ENCODE measurements at regions not wholly inside any gene's neighbourhood (a gene's known extent, or its start where the extent isn't known, plus 50 kb on each side); places are given as distances from the start of the nearest gene placed in this dataset.
"Not testable (repeated sequence)": the region's sequence is repeated elsewhere in the genome, so short reads cannot be mapped to it uniquely, and the experiment has no call there.

DNA sequence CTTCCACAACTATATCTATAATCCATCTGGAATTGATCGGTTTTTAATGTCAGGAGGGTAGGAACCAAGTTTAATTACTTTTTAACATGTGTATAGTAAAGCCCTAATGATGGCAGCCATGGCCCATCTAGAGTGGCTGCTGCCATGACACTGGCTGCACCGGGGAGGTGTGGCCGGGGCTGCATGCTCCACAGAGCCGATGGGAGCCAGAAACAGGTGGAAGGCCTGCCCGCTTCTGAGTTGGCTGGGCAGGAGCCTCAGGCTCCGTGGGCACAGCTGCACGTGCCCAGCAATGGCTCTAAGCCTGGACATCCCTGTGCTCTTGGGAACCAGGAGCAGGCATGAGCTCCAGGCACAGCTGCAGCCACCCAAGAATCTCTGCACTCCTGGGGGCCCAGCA lies 73.0 kb downstream of the GBP6 start:
- H3K4me3 ChIP-seq (replicated peaks; ENCODE audit: low read depth, low read length) = no peak overlapping the region
- TF ChIP-seq, protein P1, sequence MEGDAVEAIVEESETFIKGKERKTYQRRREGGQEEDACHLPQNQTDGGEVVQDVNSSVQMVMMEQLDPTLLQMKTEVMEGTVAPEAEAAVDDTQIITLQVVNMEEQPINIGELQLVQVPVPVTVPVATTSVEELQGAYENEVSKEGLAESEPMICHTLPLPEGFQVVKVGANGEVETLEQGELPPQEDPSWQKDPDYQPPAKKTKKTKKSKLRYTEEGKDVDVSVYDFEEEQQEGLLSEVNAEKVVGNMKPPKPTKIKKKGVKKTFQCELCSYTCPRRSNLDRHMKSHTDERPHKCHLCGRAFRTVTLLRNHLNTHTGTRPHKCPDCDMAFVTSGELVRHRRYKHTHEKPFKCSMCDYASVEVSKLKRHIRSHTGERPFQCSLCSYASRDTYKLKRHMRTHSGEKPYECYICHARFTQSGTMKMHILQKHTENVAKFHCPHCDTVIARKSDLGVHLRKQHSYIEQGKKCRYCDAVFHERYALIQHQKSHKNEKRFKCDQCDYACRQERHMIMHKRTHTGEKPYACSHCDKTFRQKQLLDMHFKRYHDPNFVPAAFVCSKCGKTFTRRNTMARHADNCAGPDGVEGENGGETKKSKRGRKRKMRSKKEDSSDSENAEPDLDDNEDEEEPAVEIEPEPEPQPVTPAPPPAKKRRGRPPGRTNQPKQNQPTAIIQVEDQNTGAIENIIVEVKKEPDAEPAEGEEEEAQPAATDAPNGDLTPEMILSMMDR (IDR thresholded peaks at IDR 0.05; ENCODE audit: low read length, missing control alignments) = no peak
- no peak for DNase-seq (ENCODE audit: low read depth)

DNA sequence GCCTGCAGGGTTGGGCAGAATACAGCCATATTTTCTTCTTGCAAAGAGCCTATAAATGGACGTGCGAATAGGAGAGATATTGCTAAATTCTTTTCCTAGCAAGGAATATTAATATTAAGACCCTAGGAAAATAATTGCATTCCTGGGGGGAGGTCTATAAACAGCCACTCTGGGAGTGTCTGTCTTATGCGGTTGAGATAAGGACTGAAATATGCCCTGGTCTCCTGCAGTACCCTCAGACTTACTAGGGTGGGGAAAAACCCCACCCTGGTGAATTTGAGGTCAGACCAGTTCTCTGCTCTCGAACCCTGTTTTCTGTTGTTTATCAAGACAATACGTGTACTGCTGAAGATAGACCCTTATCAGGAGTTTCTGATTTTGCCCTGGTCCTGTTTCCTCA lies 74.4 kb downstream of the GBP6 start:
- not testable (repeated sequence) for DNase-seq (ENCODE audit: low read depth); H3K4me3 ChIP-seq (replicated peaks; ENCODE audit: low read depth, low read length)

DNA sequence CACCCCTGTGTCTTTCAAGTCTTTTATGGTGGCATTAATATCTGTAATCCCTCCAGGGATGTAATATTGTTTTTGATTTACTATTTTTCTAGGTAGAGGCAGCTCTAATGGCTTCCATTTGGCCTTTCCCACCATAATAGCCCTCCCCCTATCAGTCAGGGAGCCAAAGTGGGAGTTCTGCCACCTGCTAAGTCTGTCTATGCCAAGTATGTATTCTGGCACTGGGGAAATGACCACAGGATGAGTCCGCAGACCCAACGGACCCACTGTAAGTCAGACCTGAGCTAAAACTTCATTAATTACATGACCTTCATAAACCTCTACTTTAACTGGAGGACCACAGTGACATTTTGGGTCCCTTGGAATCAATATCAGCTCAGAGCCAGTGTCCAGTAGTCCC lies 77.1 kb downstream of the GBP6 start:
- H3K4me3 ChIP-seq (replicated peaks; ENCODE audit: low read depth, low read length) = no peak overlapping the region
- TF ChIP-seq, protein P1 (IDR thresholded peaks at IDR 0.05; ENCODE audit: low read length, missing control alignments) = no peak
- DNase-seq (ENCODE audit: low read depth) = no peak

DNA sequence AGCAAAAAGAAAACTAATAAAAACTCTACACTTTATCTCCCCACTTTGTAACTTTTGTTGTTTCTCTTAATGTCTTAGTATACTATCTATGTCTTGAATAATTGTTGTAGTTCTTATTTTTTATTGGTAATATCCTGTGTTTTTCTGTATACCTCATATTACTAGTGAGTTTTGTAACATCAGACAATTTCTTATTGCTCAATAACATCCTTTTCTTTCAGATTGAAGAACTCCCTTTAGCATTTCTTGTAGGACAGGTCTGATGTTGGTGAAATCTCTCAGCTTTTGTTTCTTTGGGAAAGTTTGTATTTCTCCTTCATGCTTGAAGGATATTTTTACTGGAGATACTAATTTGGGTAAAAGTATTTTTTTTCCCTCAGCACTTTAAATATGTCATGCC lies 79.8 kb upstream of the LRRC8B start:
- no peak overlapping the region for H3K4me3 ChIP-seq (replicated peaks; ENCODE audit: low read depth, low read length)
- TF ChIP-seq, protein P1 (IDR thresholded peaks at IDR 0.05; ENCODE audit: low read length, missing control alignments) = no peak
- peak; percentile 30 for DNase-seq (ENCODE audit: low read depth)

DNA sequence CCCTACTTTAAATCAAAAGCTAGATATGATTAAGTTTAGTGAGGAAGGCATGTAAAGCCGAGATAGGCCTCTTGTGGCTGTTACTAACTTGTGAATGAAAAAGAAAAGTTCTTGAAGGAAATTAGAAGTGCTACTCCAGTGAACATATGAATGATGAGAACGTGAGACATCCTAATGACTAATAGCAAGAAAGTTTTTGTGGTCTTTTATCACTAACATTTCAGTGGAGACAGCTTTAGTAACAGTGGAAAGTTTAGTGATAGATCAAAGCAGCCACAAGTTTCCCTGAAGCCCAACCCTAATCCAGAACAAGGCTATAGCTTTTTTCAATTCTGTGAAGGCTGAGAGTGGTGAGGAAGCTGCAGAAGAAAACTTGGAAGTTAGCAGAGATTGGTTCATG lies 73.6 kb upstream of the LRRC8B start:
- TF ChIP-seq, protein P1 (IDR thresholded peaks at IDR 0.05; ENCODE audit: low read length, missing control alignments) = no peak
- DNase-seq (ENCODE audit: low read depth) = peak; percentile 17
- no peak overlapping the region for H3K4me3 ChIP-seq (replicated peaks; ENCODE audit: low read depth, low read length)

DNA sequence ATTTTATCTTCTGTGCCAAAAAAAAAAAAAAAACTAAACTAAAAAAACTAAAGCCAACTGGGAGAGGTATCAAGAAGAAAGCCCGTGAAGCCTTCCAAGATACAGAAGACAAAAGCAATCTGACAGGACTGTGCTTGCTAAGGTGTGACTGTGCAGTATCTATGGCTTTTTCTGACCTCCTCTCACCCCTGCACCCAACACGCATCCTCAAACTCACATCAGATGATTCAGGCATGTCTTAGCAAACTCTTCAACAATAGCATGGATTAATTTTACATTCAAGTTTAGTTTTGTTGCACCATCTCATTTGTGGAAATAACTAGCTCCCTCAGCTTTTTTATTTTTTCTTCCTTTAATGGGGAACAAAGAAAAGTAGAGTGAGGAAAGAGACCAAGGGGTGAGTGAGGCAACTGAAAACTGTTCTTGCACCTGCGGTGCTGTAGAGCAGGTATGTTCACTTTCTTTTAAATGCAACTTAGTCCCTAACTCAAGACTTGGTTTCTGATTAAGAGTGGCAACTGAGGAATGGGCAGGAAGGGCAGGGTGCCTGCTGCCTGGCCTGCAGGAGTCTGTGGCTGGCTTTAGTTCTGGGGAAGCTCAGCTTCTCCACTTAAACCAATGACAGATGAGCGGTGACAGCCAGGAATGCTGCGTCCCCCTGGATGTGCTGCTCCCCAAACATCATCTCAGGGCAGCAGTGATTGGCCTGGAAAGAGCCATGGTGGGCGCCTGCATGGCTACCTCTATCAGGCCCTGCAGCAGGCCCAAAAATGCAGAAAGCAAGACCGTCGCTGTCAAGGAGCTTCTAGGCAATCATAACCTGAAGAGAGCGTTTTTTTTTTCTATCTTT lies 71.3 kb upstream of the LRRC8B start:
- no peak overlapping the region for H3K4me3 ChIP-seq (replicated peaks; ENCODE audit: low read depth, low read length)
- no peak for DNase-seq (ENCODE audit: low read depth)
- TF ChIP-seq, protein P1 (IDR thresholded peaks at IDR 0.05; ENCODE audit: low read length, missing control alignments) = no peak

DNA sequence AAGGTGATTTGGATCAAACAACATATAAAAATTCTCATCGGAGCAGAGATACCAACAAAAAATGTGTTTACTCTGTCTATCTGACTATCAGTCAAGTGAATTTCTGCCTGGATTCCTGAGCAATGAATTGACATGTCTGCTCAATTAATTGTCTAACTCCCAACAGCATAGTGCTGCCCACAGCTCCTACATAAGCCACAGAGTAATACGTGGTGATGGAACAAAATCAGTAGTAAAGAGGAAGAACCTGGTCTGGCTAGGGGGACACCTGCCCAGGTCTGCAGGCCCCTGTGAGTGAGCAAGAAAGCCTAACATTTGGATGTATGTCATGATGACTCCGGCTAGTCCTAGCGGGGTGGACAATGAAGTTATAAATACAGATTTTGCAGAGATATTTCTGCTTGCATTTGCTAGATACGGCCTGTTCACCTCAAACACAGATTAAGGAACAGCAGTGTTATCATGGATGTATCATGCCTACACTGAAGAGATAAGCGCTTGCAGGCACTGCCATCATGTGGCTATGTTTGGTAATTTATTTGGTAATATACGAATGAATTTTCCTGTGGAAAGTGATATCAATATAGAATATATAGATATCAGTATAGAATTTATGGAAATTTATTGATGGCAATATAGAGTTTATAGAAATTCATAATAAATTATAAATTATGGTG lies 69.6 kb upstream of the LRRC8B start:
- no peak overlapping the region for H3K4me3 ChIP-seq (replicated peaks; ENCODE audit: low read depth, low read length)
- TF ChIP-seq, protein P1 (IDR thresholded peaks at IDR 0.05; ENCODE audit: low read length, missing control alignments) = peak; percentile 62
- peak; percentile 66 for DNase-seq (ENCODE audit: low read depth)
